CMK (cell line): ENCODE measurements at regions not wholly inside any gene's neighbourhood (a gene's known extent, or its start where the extent isn't known, plus 50 kb on each side); places are given as distances from the start of the nearest gene placed in this dataset.

Experiments
- DNase-seq: peaks from one replicate; pipeline ENCODE4 v3.0.0-alpha.2; 2010; ENCODE audit warnings: low read depth

DNA sequence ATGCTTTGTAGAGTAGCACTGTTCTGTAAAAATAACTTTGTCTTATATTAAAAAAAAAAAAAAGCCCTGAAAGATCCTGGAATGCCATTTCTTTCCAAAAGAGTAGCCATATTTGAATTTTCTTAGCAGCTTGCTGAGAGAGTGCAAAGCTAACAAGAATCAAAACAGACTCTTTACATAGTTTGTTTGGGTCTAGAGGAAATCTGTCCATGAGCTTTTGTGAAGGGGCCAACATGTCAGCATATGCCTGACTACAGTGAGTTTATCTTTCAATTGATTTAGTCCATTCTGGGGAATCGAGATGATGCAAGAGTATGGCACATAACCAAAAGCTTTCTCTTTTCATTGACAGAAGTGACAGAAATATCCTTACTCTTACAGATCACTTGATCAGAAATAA, 777.7 kb upstream of the ACVR2A start:
- DNase-seq = no peak

DNA sequence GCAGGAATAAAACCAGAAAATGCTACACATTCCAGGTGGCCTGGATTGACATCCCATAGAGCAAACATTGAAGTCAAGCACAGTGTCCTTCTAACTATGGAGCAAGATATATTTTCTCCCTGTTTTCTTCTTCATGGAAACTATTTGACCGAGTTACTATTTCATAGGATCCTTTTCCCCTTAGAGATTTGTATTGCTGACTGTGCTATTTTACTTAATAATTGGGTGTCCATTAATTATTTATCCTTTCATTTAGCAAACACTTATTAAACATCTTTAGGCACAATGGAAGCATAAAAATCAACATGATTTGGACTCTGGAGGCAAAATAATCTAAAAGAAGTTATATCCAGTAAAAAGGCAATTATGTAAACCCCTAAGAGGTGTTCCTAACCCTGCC, 782.8 kb upstream of the ACVR2A start:
- DNase-seq = no peak

DNA sequence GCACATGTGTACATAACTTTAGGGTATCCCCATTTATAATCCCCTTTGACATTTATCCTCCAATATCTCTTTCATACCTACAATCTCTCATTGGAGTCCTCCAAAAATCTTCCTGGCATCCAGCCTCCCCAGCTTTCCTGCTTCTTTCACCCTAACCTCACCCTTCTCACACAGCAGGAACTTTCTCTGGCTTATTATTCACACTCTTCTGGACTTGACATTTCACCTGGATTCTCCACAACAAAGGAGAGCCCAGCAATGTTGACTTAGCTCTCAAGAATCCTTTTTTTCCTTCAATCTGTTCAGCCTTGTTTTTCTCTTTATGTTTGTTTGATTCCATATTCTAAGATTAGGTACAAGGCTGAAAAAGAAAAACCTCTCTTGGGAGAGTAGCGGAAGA, 783.6 kb upstream of the ACVR2A start:
- no peak for DNase-seq

DNA sequence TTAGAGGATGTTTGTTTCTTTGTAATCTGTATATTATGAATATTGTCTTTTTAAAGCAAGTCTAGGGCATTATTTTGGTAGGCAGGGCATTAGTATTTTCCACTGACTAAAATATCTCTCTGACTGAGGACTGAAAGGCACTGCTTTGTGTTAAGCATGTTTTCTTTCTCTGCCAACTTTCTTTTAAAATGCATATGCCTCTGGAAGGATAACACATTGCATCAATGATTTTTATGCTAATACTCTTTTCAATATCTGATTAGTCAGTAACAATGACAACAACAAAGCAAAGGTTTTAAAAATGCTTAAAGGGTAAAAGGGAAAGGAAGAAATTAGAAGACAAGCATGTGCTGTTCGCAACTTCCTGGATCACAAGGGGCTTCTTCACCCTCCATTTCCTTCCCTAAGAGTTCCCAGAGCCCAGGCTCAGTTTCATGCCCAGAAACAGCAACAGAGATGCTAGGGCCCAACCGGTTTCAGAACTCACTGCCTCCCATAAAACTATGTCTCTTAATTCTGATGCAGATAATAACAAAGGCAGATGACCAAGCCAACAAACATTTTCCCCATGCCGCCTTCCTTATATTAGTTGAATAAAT, 786.8 kb upstream of the ACVR2A start:
- no peak for DNase-seq

DNA sequence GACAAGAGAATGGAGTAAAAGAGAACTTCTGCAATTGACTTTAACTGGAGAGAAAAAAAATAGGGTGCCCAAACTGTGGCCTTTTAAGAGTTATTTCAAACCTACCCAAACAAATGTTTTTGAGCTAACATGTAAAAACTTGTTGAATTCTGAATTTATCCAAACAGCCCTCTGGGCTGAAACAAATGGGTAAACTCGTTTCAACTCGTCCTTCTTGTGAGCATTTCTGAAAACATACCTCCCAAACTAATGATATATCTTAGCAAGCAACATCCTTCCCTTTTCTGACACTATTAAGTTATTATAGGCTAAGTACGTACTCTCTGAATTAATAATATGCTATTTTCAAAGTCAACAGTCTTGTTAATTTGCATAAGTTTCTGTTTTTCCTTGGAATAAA, 793.0 kb upstream of the ACVR2A start:
- DNase-seq = no peak

DNA sequence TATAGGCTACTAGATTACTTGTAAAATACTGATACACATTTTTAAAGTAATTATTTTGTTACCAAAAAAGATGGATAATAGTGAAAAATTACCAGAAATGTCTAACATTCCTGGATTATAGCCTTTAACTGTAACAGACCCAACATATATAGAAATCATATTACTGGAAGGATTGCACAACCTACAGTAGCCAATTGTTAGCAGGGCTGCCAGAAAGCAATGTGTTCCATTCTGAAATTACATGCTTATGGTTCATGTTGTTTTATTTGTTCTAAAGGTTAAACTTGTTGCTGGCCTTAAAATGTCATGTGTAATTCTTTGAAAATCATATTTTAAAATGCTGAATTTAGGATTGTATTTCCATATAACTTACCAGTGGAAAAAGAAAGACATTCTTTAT, 793.6 kb upstream of the ACVR2A start:
- no peak for DNase-seq

DNA sequence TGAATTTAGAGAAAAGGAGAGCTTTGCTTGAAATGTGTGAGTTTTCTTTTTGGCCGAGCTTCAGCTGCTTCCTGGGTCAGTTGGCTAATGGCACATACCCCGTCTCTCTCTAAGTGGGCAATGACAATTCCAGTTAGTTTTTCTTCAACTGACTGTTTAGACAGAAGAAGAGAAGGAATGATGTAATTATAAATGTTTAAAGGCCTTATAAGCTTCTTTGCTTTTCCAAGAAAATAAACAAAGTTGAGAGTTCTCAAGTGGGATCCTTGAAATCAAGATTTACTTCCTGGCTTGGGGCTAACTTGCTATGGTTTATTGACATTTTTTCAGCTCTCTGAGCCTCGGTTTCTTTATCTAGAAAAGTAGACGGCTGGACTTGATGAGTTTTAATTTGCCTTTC, 794.9 kb upstream of the ACVR2A start:
- no peak for DNase-seq

DNA sequence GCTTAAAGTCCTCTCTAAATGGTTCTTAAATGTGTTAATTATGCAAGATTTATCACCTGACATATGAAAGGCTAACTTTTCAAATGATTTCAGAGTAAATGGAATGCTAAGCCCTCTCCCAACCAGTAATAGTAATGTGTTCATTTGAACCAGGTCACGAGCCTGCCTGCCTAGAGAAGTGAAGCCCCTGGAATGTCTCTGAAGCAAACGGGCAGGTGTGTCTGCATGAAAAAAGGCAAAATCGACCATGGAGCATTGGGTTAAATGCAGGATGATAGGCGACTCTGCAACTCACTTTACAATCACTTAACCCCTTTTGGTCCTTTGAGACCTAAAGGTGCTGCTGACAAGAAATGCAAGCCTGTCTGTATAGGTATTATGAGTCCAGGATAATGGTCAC, 798.4 kb upstream of the ACVR2A start:
- DNase-seq = no peak

DNA sequence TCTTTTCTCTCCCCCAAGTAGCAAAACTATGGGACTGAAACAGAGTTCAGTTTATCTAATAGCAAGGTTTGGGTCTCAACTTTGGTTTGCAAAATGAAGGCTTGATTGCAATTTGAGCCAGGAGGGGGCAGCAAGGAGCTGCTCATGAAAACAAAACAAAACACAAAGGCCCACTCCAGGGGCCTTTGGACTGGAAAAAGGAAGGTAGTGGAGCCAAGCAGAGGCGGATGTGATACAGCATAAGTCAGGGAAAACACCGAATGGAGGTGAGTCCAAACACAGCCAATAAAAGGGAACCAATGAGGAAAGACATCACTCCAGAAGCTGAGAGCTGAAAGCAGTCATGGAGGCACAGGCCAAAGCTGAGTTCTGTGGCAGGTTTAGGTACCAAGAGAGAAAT, 799.7 kb upstream of the ACVR2A start:
- DNase-seq = no peak

DNA sequence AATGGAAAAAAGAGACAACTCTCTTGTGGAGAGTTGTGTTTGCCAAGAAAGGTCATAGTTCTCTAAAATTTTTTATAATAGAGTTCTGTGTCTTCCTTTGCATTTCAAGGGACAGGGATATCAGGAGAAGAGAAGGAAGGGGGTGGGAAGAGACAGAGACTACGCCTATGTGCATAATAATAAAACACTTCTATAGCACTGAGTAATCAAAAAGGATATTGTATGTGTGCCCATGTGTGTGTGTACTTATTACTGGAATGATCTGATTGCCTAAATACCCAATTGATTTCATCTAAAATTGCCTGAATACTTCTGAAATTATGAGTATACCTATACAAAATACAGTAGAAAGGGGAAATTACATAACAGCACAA, 803.7 kb upstream of the ACVR2A start:
- DNase-seq = no peak

DNA sequence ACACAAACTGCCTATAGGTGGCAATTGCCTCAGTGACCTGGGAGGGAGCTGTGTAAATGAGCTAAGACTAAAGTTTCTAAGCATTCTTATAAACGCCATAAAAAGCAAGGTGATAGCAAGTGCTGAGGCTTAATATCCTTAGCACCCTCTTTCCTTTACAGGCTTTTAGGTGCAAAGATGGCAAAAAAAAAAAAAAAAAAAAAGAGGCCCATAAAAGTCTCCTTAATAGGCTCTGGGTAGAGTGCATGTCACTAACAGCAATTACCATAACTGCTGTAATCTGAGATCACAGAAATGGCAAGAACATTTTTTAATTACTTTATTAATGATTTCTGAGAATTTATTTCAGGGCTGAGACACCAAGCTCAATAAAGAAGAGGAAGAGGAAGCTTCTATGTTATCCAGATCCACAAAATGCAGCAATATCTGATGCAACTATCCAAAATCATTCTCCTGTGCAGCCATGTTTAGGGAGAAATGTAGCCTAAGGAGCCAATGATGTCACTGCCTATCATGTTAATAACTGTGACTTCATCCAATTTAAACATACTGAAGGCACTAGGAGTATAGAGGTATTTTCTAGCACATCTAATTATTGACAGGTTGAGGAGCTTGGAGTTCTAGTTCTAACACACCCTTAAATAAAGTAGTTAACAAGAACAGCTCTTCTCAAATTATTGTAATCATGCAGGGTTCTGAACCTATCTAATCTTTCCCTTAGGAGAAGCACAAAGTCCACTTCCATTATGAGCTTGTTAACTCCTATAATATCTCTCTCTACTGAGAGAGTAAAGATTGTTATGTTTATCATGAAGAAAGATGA, 804.3 kb upstream of the ACVR2A start:
- DNase-seq = no peak

DNA sequence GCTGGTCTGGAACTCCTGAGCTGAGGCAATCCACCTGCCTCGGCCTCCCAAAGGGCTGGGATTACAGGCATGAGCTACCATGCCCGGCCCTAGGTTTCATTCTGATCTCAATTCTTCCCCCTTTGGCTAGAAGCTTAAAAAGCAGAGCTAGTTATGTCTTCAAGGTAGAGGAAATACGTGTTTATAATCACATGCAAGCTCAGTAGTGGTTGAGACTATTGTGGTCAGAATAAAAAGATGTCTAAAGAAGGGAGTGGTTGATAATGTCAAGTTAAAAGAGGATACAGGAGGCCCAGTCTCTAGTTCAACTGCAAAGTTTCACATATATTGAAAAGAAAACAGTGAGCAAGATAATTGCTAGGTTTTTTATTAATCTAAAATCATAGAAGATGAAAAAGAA, 807.8 kb upstream of the ACVR2A start:
- DNase-seq = no peak

DNA sequence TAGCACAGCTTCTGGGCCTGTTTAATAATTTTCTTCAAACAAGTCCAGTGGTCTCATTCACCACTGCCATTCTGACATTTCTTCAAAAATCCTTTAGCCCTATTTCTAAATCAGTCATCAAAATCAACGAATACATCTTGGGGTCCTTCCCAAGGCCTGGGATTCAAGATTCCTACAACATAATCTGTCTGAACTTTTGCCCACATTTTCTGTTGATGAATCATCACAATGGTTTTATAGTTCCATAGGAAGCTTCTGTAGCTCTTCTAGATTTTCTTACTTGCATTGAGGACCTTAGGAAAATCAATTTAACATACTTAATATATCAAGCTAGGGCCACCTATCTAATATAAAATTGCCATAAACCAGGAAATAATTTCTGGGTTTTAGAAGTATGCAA, 811.8 kb upstream of the ACVR2A start:
- DNase-seq = no peak

DNA sequence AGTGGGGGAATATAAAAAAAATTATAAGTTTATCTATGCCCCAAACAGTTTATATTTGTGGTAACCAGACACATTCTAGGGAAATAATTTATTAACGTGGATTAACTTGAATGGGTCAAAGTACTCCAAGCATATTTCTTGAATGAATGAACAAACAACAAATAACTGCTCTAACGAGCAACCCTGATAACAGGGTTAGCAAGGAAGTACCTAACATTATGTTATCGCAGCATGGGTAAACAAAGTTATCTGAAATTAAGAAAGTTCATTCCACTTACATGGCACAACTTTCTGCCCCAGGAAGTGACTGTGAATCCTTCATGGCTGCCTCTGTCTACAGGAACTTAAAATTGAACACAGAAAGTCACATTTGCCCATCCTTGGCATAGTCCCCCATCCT, 812.9 kb upstream of the ACVR2A start:
- DNase-seq = no peak

DNA sequence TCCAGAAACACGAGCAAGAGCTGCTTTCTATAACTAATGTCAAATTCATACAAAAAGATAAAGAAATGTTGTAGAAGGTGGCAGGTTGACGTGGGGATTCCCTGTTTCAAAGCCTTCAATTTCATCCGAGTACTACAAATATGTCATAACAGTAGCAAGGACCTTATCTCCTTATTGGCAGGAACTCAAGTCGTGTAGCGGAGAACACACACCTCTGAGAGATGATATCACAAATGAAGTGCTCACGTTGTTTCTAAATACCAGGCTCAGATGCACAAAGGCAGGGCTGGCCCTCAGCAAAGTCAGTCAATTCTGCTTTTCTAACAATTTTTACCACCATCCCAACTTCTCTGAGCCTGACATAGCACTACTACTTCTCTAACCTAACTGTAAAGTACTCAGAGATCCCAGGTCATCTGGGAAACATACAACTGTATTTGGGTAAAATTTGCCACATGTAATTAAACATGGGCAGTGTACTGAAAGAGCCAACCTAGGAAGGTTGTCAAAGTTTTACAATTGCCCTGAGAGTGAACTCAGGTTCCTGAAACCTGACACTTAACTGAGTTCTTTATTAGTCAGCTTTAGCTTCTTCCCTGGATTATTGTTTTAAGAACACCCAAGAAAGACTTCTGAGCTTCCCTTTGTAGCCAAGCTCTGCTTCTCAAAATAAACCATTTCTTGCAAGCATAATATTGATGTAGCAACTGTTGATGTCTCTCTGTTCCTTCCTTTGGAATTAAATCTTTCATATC, 813.7 kb upstream of the ACVR2A start:
- no peak for DNase-seq

DNA sequence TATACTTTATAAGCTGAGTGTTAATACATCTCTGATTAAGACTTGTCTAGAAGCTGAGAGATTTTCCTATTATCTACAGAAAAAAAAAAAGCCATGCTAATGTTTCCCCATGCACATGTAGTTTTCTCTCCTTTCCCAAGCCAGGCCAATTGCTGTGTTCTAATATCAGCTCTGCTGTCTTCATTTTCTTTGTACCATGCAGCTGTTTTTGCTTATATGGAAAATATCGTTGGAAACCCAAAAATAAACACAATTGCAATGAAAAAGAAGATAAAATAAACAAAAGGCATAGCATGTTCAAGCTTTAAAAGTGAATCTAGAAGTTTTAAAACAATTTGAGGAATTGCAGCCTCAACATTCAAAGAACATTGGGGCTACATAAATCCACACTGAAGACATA, 817.4 kb upstream of the ACVR2A start:
- no peak for DNase-seq

DNA sequence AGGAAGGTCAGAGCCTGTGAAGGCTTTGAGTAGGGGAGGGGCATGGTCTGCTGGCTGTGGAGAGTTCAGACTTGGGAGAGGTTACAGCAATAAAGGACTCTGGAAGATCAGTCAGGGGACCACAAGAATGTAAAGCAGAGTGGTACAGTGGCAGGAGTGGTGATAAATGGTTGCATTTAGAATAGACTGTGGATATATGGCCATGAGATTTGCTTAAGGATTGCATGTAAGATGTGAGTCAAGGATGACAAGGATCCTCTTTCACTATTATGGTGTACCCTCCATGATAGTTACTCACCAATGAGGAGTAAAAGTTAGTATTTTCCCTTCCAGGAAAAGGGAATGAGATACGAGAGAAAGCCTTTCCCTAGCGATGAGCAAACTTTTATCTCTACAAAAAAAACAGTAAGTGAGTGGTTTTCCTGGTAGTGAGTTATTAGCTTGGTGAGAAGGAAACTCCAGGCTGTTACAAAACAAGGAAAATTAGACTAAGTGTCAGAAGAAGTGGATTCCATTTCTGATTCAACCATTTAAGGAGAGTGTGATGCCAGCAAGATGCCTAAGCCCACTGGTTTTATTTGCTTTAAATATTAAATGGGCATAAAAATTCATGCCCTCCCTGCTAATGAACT, 818.0 kb upstream of the ACVR2A start:
- DNase-seq = no peak

DNA sequence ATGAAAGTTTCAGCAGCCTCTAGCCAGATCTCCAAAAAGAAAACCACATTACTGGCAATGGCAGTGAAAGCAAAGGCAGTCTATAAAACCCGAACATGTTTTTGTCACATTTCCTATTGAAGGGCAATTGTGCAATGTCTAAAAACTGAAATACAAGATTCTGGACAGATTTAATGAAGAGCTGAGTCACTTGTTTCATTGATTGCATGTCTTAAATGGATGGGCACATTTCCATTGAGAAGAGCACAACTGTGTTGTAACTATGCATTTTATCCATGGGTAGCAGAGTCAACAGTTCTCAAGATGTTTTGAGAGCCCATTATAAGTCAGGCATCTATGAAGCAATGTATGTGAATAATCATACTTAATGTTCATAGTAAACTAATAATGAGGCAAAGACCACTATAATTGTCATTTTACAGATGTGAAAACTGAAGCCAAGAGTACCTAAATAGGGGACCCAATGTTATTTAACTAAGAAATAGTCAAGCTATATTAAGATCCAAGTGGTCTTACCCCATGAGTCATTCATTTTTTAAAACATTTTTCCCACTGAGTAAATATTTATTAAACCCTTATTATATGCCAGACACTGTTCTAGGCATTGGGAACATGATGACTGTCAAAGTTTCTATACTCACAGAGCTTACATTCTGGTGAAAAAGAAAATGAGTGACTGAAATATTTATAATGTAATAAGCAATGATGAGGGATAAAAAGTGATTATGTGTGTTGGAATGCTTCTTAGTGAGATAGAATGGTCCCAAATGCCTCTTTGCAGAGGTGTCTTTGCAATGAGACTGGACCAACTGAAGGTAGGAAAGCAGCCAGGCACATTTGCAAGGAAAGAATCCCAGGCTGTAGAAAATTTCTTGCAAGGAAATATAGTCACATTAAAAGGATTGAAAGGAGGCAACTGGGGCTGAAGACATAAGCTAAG, 818.9 kb upstream of the ACVR2A start:
- DNase-seq = no peak

DNA sequence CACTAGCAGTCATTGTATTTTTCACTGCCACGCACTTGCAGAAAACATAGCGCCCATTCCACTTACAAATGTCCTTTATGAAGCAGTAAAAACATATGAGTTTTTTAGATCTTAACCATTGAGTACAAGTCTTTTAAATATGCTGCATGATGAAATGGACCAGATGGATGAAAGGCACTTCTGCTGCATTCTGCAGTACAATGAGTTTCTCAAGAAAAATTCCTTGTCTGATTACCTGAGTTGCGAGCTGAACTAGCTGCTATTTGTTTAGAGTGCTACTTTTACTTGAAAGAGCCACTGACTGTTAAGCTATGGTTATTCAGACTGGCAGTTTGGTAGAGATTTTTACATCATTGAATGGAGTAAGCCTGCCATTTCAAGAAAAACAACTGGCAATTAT, 825.5 kb upstream of the ACVR2A start:
- no peak for DNase-seq

DNA sequence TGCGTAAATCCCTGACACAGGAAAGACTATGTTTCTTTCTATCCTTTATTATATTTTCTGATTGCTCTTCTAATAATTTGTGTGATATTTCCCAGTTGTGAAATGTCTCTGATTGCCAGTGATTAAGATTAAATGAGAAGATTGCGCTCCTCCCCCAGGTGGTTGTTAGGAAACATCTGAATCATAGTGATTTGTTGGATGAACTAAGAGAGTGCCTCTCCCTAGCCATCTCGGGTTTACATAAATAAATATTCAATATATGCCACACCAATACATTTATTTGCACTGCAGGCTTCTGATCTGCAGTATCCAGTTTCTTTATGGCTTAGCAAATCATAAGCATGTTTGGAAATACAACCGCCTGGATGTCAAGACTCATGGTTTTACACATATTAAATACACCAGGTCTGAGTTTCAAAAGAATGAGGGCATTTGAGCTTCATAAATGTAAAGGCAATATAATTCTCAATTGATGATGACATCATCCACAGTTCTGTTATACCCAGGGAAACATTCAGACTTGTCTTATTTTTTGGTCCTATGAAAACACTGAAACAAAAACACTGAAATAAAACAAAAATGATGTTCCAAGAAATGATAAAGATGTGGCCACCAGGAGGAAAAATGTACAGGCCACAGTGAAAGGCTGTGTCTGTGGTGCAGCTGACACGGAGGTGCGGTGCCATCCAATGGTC, 826.7 kb upstream of the ACVR2A start:
- no peak for DNase-seq

DNA sequence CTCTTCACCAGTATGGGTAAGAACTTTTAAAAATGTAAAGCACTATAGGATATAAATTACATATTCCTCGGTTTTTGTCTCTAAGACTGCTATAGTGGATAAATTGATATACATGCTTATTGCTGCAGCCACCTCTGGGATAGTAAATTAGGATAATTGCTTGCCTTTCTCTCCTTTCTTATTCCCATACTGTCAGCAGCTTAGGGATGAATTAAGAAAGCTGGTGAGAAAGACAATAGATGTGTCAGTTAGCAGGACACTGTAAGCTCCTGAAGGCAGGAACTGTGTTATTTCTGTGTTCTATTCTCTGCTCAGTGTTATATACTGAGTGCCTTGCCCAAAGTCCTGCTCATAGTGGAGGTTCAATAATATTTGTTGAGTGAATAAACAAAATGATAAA, 828.6 kb upstream of the ACVR2A start:
- DNase-seq = no peak
